Glutamatergic neuron (in vitro differentiated cells): ENCODE measurements at regions not wholly inside any gene's neighbourhood (a gene's known extent, or its start where the extent isn't known, plus 50 kb on each side); places are given as distances from the start of the nearest gene placed in this dataset.

Experiments
- DNase-seq: peaks from one replicate; pipeline ENCODE4 v3.0.0; 2022
- H3K27ac Mint-ChIP-seq: one replicate; pipeline ENCODE4 v1.8.0; 2020; ENCODE audit warnings: mild to moderate bottlenecking, mixed read lengths, inconsistent platforms; ENCODE audit not compliant: unreplicated experiment
- H3K27me3 Mint-ChIP-seq: one replicate; pipeline ENCODE4 v1.8.0; 2020; ENCODE audit warnings: mild to moderate bottlenecking, moderate library complexity, mixed read lengths, inconsistent platforms; ENCODE audit not compliant: unreplicated experiment
- H3K36me3 Mint-ChIP-seq: one replicate; pipeline ENCODE4 v1.8.0; 2020; ENCODE audit warnings: mild to moderate bottlenecking, mixed read lengths, inconsistent platforms; ENCODE audit not compliant: unreplicated experiment
- H3K4me1 Mint-ChIP-seq: one replicate; pipeline ENCODE4 v1.8.0; 2020; ENCODE audit warnings: mild to moderate bottlenecking, low read depth, mixed read lengths, inconsistent platforms; ENCODE audit not compliant: unreplicated experiment
- H3K4me3 Mint-ChIP-seq: one replicate; pipeline ENCODE4 v1.8.0; 2020; ENCODE audit warnings: mild to moderate bottlenecking, mixed read lengths, inconsistent platforms; ENCODE audit not compliant: unreplicated experiment
- H3K9me3 Mint-ChIP-seq: one replicate; pipeline ENCODE4 v1.8.0; 2020; ENCODE audit warnings: mild to moderate bottlenecking, moderate library complexity, mixed read lengths, inconsistent platforms; ENCODE audit not compliant: unreplicated experiment
- TF ChIP-seq, protein P1 (sequence below): fragments of 200-600 bp; sonication (generic); IDR thresholded peaks from one replicate; pipeline ENCODE4 v1.5.0; 2021; ENCODE audit not compliant: partially characterized antibody, unreplicated experiment

DNA sequence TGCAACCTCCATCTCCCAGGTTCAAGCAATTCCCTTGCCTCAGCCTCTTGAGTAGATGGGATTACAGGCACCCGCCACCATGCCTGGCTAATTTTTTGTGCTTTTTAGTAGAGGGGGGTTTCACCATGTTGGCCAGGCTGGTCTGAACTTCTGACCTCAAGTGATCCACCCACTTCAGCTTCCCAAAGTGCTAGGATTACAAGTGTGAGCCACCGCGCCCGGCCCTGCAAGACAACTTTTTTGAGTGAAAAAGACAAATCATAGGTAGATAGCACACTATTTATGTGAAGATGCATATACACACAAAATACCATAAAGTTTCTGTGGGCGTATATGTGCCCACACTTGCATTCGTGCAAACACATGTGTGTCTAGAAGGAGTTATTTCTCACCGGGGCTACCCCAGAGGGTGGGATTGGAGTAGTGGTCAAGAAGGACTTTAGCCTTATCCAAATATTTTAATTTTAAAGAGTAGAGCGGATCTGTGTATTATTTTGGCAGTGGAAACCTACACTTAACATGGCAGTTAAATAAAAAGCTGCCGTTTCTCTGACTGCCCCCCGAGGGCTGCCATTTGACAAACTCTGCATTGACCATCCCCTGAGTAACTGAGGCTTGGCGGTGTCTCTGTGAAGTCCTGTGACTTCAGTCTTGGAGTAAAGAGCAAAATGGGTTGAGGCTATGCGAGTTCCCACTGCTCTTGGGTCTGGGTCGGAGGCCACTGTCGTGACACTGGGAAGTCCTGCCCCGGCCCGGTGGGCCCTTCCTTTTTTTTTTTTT, 93.4 kb upstream of the PTCH1 start:
- Mint-ChIP-seq H3K36me3 (no peaks in the 10 kb centered on the region), H3K27me3 (peaks cover 4% of the 10 kb centered on the region), H3K9me3 (peaks cover 1% of the 10 kb centered on the region), H3K4me1 (peaks cover 7% of the 10 kb centered on the region), H3K4me3 (no peak overlapping the region), H3K27ac (no peak overlapping the region)
- TF ChIP-seq, protein P1, sequence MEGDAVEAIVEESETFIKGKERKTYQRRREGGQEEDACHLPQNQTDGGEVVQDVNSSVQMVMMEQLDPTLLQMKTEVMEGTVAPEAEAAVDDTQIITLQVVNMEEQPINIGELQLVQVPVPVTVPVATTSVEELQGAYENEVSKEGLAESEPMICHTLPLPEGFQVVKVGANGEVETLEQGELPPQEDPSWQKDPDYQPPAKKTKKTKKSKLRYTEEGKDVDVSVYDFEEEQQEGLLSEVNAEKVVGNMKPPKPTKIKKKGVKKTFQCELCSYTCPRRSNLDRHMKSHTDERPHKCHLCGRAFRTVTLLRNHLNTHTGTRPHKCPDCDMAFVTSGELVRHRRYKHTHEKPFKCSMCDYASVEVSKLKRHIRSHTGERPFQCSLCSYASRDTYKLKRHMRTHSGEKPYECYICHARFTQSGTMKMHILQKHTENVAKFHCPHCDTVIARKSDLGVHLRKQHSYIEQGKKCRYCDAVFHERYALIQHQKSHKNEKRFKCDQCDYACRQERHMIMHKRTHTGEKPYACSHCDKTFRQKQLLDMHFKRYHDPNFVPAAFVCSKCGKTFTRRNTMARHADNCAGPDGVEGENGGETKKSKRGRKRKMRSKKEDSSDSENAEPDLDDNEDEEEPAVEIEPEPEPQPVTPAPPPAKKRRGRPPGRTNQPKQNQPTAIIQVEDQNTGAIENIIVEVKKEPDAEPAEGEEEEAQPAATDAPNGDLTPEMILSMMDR, result no peak
- no peak for DNase-seq

DNA sequence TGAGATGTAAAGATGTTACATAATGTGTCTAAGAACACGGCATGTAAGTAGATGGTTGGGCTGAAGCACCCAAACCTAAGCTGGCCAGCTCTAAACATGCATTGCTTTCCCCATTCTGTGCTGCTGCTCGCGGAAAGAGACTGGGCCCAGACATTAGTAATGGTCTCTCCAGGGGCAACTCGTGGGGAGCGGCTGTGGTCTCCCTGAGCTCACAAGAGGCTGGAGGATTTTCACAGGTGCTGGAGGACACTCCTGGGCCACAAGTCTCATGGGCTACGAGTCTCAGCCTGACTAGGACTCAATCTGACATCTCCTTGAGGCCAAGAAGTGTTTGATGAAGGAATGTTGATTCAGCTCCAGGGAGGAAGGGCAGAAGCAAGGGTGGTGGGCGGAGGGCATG, 92.7 kb upstream of the PTCH1 start:
- Mint-ChIP-seq H3K9me3 (peaks cover 1% of the 10 kb centered on the region), H3K27ac (no peak overlapping the region), H3K27me3 (peaks cover 4% of the 10 kb centered on the region), H3K4me1 (peaks cover 7% of the 10 kb centered on the region), H3K36me3 (no peaks in the 10 kb centered on the region), H3K4me3 (no peak overlapping the region)
- no peak for DNase-seq
- TF ChIP-seq, protein P1, result no peak

DNA sequence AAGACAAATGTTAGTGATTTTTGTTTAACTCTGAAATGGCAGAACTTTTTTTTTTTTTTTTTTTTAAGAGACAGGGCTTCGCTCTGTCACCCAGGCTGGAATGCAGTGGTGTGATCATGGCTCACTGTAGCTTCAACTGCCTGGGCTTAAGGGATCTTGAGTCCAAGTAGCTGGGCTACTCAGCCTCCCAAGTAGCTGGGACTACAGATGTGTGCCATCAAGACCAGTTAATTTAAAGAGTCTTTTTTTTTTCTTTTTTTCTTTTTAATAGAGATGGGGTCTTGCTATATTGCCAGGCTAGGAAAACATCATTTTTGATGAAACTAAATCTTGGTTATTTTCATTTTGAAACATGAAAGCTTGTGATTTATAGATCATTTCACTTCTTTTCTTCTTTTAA, 91.6 kb upstream of the PTCH1 start:
- Mint-ChIP-seq H3K27ac (no peak overlapping the region), H3K9me3 (peaks cover 1% of the 10 kb centered on the region), H3K4me3 (no peak overlapping the region), H3K36me3 (no peaks in the 10 kb centered on the region), H3K27me3 (peaks cover 4% of the 10 kb centered on the region), H3K4me1 (peaks cover 7% of the 10 kb centered on the region)
- DNase-seq, result no peak
- TF ChIP-seq, protein P1, result no peak

DNA sequence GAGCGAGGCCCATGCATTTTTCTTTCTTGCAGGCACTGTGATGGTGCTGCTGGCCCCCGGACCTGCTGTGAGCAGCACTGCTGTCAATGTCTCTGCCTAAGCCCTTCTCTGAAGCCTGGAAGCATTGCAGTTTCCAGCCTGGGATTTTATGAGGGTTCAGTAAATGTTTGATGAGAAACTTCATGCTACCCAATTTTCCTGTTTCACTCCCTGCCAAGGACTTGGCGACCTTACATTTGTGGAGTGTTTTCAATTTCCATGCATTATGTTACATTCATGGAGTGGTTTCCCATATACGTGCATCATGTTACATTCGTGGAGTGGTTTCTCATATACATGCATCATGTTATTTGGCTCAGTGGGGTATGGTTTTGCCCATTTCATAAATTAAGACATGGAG, 90.7 kb upstream of the PTCH1 start:
- Mint-ChIP-seq H3K27ac (no peak overlapping the region), H3K27me3 (peaks cover 4% of the 10 kb centered on the region), H3K4me1 (peaks cover 7% of the 10 kb centered on the region), H3K4me3 (no peak overlapping the region), H3K36me3 (no peaks in the 10 kb centered on the region), H3K9me3 (peaks cover 1% of the 10 kb centered on the region)
- no peak for DNase-seq
- TF ChIP-seq, protein P1, result no peak

DNA sequence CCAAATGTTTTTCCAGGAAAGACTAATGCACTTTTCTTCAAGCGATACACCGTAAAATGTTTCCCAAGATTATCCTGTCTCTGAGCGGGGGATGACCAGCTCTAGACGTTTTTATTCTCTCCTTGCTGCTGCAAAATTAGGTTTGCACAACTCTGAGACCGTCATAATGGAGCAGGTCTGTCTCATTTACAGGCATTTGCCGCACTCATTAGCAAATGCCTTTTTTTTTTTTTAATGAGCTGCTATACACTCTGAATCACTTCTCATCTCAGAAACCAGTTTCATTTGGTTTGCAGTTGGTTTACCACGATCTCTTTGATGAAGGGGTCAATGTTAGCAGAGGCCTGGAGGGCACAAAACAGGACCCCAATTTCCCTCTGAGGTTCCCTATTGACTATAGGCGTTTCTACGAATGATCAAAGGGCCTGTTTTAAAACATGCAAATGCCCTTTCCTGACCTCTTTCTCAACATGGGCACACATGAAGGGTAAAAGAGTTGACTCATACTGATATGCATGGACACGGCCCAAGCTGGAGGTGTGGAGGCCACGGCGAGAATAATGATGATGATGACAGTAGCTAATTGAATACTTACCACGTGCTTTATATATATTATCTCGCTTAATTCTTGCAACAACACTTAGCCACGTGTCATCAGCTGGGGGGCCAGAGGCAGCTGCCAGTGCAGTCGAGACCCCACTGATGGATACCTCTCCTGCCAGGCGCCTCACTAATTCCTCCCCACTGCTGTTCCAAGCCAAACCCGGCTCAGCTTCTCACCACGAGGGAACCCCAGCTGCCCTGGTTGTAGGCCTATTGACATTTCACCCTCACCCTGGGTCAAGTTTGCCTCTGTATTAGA, 89.9 kb upstream of the PTCH1 start:
- Mint-ChIP-seq H3K36me3 (no peaks in the 10 kb centered on the region), H3K4me3 (no peak overlapping the region), H3K27ac (no peak overlapping the region), H3K4me1 (peaks cover 7% of the 10 kb centered on the region), H3K9me3 (peaks cover 1% of the 10 kb centered on the region), H3K27me3 (peaks cover 4% of the 10 kb centered on the region)
- no peak for DNase-seq
- TF ChIP-seq, protein P1, result no peak
